ENCODE measurements at regions not wholly inside any gene's neighbourhood (a gene's known extent, or its start where the extent isn't known, plus 50 kb on each side); places are given as distances from the start of the nearest gene placed in this dataset.

DNA sequence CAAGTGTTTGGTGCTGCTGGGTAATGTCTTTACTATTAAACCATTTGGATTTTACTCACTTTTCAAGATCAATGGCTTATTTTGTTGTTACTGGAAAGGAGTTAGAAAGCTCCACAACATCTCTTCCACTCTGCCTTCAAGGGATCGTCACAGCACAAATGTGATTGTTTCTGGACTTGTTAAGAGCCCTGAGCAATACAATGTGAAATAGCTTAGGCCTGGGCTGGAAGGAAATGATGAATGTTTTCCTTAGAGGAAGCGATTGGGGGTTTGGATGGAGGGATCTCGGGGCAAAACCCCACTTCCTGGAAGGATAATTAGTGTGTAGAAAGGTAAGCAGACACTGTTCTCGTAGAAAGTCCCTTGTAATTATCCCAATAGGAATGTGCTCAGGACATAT is 59.3 kb upstream of the MYO10 start:
- no peaks in the 10 kb centered on the region for H3K9me3 ChIP-seq (replicated peaks in 1 of 3)
- H3K4me3 ChIP-seq: no peak overlapping the region
- 70 to 81% (median 77%) methylated on average over 4 of the region's 4 CpGs for WGBS, 4 donors
- H3K36me3 ChIP-seq (replicated peaks in 1 of 2): no peaks in the 10 kb centered on the region
- intact Hi-C loops (cut with DNase I): no loop called here
- TF ChIP-seq, protein P1, sequence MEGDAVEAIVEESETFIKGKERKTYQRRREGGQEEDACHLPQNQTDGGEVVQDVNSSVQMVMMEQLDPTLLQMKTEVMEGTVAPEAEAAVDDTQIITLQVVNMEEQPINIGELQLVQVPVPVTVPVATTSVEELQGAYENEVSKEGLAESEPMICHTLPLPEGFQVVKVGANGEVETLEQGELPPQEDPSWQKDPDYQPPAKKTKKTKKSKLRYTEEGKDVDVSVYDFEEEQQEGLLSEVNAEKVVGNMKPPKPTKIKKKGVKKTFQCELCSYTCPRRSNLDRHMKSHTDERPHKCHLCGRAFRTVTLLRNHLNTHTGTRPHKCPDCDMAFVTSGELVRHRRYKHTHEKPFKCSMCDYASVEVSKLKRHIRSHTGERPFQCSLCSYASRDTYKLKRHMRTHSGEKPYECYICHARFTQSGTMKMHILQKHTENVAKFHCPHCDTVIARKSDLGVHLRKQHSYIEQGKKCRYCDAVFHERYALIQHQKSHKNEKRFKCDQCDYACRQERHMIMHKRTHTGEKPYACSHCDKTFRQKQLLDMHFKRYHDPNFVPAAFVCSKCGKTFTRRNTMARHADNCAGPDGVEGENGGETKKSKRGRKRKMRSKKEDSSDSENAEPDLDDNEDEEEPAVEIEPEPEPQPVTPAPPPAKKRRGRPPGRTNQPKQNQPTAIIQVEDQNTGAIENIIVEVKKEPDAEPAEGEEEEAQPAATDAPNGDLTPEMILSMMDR (IDR thresholded peaks at IDR 0.05): no peak
- TF ChIP-seq POLR2A (IDR thresholded peaks at IDR 0.05): no peak
- no peak for DNase-seq
- H3K4me1 ChIP-seq (replicated peaks in 1 of 2): no peaks in the 10 kb centered on the region
- H3K27ac ChIP-seq: no peak overlapping the region
- H3K27me3 ChIP-seq: no peaks in the 10 kb centered on the region

DNA sequence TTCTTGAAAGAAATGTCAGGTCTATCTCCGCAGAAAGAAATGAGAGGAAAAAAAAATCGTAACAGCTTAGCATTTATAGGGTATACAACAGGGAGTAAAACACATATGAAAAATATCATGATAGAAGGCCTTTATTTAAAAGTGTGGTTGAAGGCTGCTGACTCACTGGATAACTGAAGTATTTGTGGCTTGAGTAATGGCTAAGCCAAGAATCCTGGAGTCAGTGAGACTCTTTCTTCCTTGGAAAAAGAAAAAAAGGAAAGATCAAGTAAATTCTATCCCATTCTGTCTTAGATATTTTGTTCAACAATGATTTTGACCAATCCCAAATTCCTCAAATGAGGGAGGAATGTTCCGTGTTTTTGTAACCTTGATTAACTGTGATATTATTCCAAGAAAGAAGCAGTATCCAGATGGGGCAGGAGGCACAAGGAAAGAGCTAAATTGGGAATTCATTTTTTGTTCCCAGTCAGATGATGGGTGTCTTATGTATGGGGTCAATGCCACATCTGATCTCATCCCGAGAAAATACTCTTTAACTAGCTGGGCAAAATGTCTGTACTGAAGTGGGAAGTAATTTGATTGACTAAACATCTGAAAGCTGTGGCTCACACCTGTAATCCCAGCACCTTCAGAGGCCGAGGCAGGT is 64.3 kb upstream of the MYO10 start:
- Histone ChIP-seq H3K4me3 (no peak overlapping the region), H3K4me1 (replicated peaks in 1 of 2) (no peaks in the 10 kb centered on the region), H3K27ac (no peak overlapping the region), H3K27me3 (no peaks in the 10 kb centered on the region), H3K36me3 (replicated peaks in 1 of 2) (no peaks in the 10 kb centered on the region), H3K9me3 (replicated peaks in 1 of 3) (no peaks in the 10 kb centered on the region)
- no peak for TF ChIP-seq POLR2A (IDR thresholded peaks at IDR 0.05)
- TF ChIP-seq, protein P1 (IDR thresholded peaks at IDR 0.05): no peak
- no peak for DNase-seq
- intact Hi-C loops (cut with DNase I): no loop called here
- WGBS, 4 donors: 49 to 58% (median 56%) methylated on average over 4 to 5 of the region's 5 CpGs

DNA sequence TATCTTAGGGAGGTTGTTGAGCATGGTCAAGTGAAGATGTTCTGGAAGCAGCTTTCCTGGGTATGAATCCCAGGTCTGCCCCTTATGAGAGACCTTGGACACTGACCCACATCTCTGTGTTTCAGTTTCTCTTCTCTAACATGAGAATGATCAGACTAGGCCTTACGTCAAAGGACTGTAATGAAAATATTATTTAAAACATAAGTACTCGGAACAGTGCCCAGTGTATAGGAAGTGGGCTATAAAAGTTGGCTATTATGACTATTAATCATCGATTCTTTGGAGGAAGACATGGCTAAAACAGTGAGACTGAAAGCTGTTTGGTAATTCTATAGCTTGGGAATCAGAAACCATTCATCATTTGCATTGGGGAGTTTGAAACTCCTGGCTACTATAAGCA is 65.3 kb upstream of the MYO10 start:
- 77 to 89% (median 87%) methylated on average over 3 of the region's 3 CpGs for WGBS, 4 donors
- Histone ChIP-seq H3K27ac (no peak overlapping the region), H3K4me1 (replicated peaks in 1 of 2) (no peaks in the 10 kb centered on the region), H3K4me3 (no peak overlapping the region), H3K9me3 (replicated peaks in 1 of 3) (no peaks in the 10 kb centered on the region), H3K27me3 (no peaks in the 10 kb centered on the region), H3K36me3 (replicated peaks in 1 of 2) (no peaks in the 10 kb centered on the region)
- no peak for DNase-seq
- no peak for TF ChIP-seq POLR2A (IDR thresholded peaks at IDR 0.05)
- TF ChIP-seq, protein P1 (IDR thresholded peaks at IDR 0.05): no peak
- intact Hi-C loops (cut with DNase I): no loop called here

DNA sequence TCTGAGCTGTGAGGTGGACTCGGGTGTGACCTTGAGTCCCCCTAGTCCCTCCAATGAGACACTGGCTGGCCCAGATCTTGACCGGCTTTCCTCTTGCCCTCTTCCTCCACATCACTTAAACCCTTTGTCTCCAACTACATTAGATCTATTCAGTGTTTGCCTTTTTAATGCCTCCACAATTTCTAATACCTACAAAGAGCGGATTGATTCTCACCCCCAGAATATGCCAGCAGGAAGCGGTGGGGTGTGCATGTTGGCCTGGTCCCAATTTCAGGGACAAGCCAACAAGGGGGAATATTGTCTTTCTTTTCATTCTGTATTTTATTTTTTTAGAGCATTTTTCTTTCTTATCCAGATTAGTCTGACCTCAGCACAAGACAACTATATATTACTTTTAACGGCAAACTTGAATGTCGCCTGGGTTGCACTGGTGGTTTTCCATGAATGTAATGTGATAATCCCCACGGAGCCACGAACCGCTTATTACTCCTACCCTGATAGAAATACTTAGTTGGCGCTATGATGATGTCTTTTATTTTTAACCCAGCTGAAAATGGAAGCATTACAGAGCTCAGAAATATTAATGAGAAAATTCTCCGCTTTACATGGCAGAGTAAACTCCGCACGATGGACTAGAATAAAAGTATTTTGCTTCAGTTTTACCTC is 68.5 kb upstream of the MYO10 start:
- intact Hi-C loops (cut with DNase I): no loop called here

More for the DNA sequence above, 68.5 kb upstream of the MYO10 start:
- no peaks in the 10 kb centered on the region for H3K27me3 ChIP-seq
- no peaks in the 10 kb centered on the region for H3K9me3 ChIP-seq (replicated peaks in 1 of 3)
- no peaks in the 10 kb centered on the region for H3K4me1 ChIP-seq (replicated peaks in 1 of 2)
- DNase-seq: no peak
- 83 to 87% (median 84%) methylated on average over 13 of the region's 13 CpGs for WGBS, 4 donors
- TF ChIP-seq, protein P1 (IDR thresholded peaks at IDR 0.05): no peak
- no peak for TF ChIP-seq POLR2A (IDR thresholded peaks at IDR 0.05)
- no peaks in the 10 kb centered on the region for H3K36me3 ChIP-seq (replicated peaks in 1 of 2)
- no peak overlapping the region for H3K4me3 ChIP-seq
- H3K27ac ChIP-seq: no peak overlapping the region
